Mucosa of rectum (tissue), 2 donors: ENCODE measurements at regions not wholly inside any gene's neighbourhood (a gene's known extent, or its start where the extent isn't known, plus 50 kb on each side); places are given as distances from the start of the nearest gene placed in this dataset.

Source experiments
- H3K27ac ChIP-seq, 2 donors: one replicate each; pipeline ENCODE4 v1.7.0; 2013; ENCODE audit warnings: inconsistent platforms in 2 of 2, low read depth in 2 of 2, low read length in 2 of 2
- H3K27me3 ChIP-seq, 2 donors: one replicate each; pipeline ENCODE4 v1.7.0; 2013; ENCODE audit warnings: low read length in 2 of 2; ENCODE audit not compliant: control insufficient read depth in 2 of 2, insufficient read depth in 2 of 2
- H3K36me3 ChIP-seq, 2 donors: one replicate each; pipeline ENCODE4 v1.7.0; 2013; ENCODE audit warnings: low read length in 2 of 2; ENCODE audit not compliant: control insufficient read depth in 2 of 2, insufficient read depth in 2 of 2
- H3K4me1 ChIP-seq, 2 donors: one replicate each; pipeline ENCODE4 v1.7.0; 2013; ENCODE audit warnings: low read length in 2 of 2, mild to moderate bottlenecking in 1 of 2; ENCODE audit not compliant: control insufficient read depth in 2 of 2, insufficient read depth in 2 of 2
- H3K4me3 ChIP-seq, 2 donors: one replicate each; pipeline ENCODE4 v1.7.0; 2013; ENCODE audit warnings: low read length in 2 of 2
- H3K9ac ChIP-seq, 2 donors: one replicate each; pipeline ENCODE4 v1.7.0; 2013; ENCODE audit warnings: low read length in 2 of 2, low read depth in 1 of 2, mild to moderate bottlenecking in 1 of 2
- H3K9me3 ChIP-seq, 2 donors: one replicate each; pipeline ENCODE4 v1.7.0; 2013; ENCODE audit warnings: low read length in 2 of 2; ENCODE audit not compliant: control insufficient read depth in 2 of 2
- donor health status: healthy.
- donor health status: Normal muscosa, but diverticular disease.

- Histone ChIP-seq H3K27me3 (no peaks in the 10 kb centered on the region), H3K9me3 (no peaks in the 10 kb centered on the region)
These were observed 124.9 kb downstream of the UTP18 start for GRCh38 chr17:51385208-51385607.

GRCh38 chr17:51387582-51387981, 127.2 kb downstream of the UTP18 start:
- H3K27me3 ChIP-seq, result no peaks in the 10 kb centered on the region

More at GRCh38 chr17:51385208-51385607, 124.9 kb downstream of the UTP18 start:
- H3K9ac ChIP-seq, result no peak overlapping the region
- no peak overlapping the region for H3K27ac ChIP-seq
- H3K4me3 ChIP-seq, result no peak overlapping the region
- H3K36me3 ChIP-seq, result no peaks in the 10 kb centered on the region
- no peaks in the 10 kb centered on the region for H3K4me1 ChIP-seq

GRCh38 chr17:51387986-51388385, 127.6 kb downstream of the UTP18 start:
- H3K27me3 ChIP-seq, result no peaks in the 10 kb centered on the region
- H3K36me3 ChIP-seq, result no peaks in the 10 kb centered on the region
- no peak overlapping the region for H3K9ac ChIP-seq
- H3K4me1 ChIP-seq, result no peaks in the 10 kb centered on the region
- H3K4me3 ChIP-seq, result no peak overlapping the region
- no peaks in the 10 kb centered on the region for H3K9me3 ChIP-seq
- H3K27ac ChIP-seq, result no peak overlapping the region

More at GRCh38 chr17:51387582-51387981, 127.2 kb downstream of the UTP18 start:
- no peak overlapping the region for H3K27ac ChIP-seq
- no peaks in the 10 kb centered on the region for H3K4me1 ChIP-seq
- H3K9ac ChIP-seq, result no peak overlapping the region
- no peaks in the 10 kb centered on the region for H3K9me3 ChIP-seq
- H3K4me3 ChIP-seq, result no peak overlapping the region
- no peaks in the 10 kb centered on the region for H3K36me3 ChIP-seq

GRCh38 chr17:51389875-51390274, 129.5 kb downstream of the UTP18 start:
- Histone ChIP-seq H3K36me3 (no peaks in the 10 kb centered on the region), H3K4me3 (no peak overlapping the region), H3K27ac (no peak overlapping the region), H3K27me3 (no peaks in the 10 kb centered on the region), H3K4me1 (no peaks in the 10 kb centered on the region), H3K9me3 (no peaks in the 10 kb centered on the region), H3K9ac (no peak overlapping the region)

GRCh38 chr17:51391982-51392654, 131.8 kb downstream of the UTP18 start:
- Histone ChIP-seq H3K27me3 (no peaks in the 10 kb centered on the region), H3K9me3 (no peaks in the 10 kb centered on the region)

GRCh38 chr17:51395621-51396020, 135.3 kb downstream of the UTP18 start:
- Histone ChIP-seq H3K27me3 (no peaks in the 10 kb centered on the region), H3K36me3 (no peaks in the 10 kb centered on the region), H3K4me1 (no peaks in the 10 kb centered on the region), H3K9ac (no peak overlapping the region), H3K4me3 (no peak overlapping the region), H3K9me3 (no peaks in the 10 kb centered on the region), H3K27ac (no peak overlapping the region)

More at GRCh38 chr17:51391982-51392654, 131.8 kb downstream of the UTP18 start:
- H3K4me1 ChIP-seq, result no peaks in the 10 kb centered on the region
- no peak overlapping the region for H3K27ac ChIP-seq
- no peak overlapping the region for H3K9ac ChIP-seq
- H3K36me3 ChIP-seq, result no peaks in the 10 kb centered on the region
- H3K4me3 ChIP-seq, result no peak overlapping the region

- H3K27me3 ChIP-seq, result no peaks in the 10 kb centered on the region
- H3K4me3 ChIP-seq, result no peak overlapping the region
- H3K36me3 ChIP-seq, result no peaks in the 10 kb centered on the region
- H3K27ac ChIP-seq, result no peak overlapping the region
- H3K9ac ChIP-seq, result no peak overlapping the region
- H3K9me3 ChIP-seq, result no peaks in the 10 kb centered on the region
- no peaks in the 10 kb centered on the region for H3K4me1 ChIP-seq
These were observed 137.2 kb downstream of the UTP18 start for GRCh38 chr17:51397361-51398127.

- no peaks in the 10 kb centered on the region for H3K9me3 ChIP-seq
- H3K4me1 ChIP-seq, result no peaks in the 10 kb centered on the region
- H3K4me3 ChIP-seq, result no peak overlapping the region
- no peaks in the 10 kb centered on the region for H3K27me3 ChIP-seq
- H3K27ac ChIP-seq, result no peak overlapping the region
- no peaks in the 10 kb centered on the region for H3K36me3 ChIP-seq
- H3K9ac ChIP-seq, result no peak overlapping the region
These were observed 137.8 kb downstream of the UTP18 start for GRCh38 chr17:51398128-51398525.

GRCh38 chr17:51398687-51399086, 138.3 kb downstream of the UTP18 start:
- Histone ChIP-seq H3K36me3 (no peaks in the 10 kb centered on the region), H3K4me1 (no peaks in the 10 kb centered on the region), H3K27ac (no peak overlapping the region), H3K27me3 (no peaks in the 10 kb centered on the region), H3K9me3 (no peaks in the 10 kb centered on the region), H3K4me3 (no peak overlapping the region), H3K9ac (no peak overlapping the region)

GRCh38 chr17:51401279-51401678, 140.9 kb downstream of the UTP18 start:
- no peaks in the 10 kb centered on the region for H3K4me1 ChIP-seq
- no peaks in the 10 kb centered on the region for H3K9me3 ChIP-seq
- H3K27ac ChIP-seq, result no peak overlapping the region
- H3K9ac ChIP-seq, result no peak overlapping the region
- no peak overlapping the region for H3K4me3 ChIP-seq
- no peaks in the 10 kb centered on the region for H3K27me3 ChIP-seq
- no peaks in the 10 kb centered on the region for H3K36me3 ChIP-seq
